ENCODE measurements at regions not wholly inside any gene's neighbourhood (a gene's known extent, or its start where the extent isn't known, plus 50 kb on each side); places are given as distances from the start of the nearest gene placed in this dataset.

GRCh38 chr14:101071493-101071906 lies 168.0 kb upstream of the RTL1 start:
- DNase-seq (no peak), ATAC-seq (replicated peaks) (no peak)
- Mint-ChIP-seq H3K4me1 (ENCODE audit: low read depth in 2 of 2) (peaks cover 0 to under 1% of the 10 kb centered on the region in 2 donors), H3K9me3 (no peaks in the 10 kb centered on the region), H3K4me3 (no peak overlapping the region), H3K27me3 (peaks cover 26 to 78% of the 10 kb centered on the region in 2 donors), H3K27ac (no peak overlapping the region), H3K36me3 (ENCODE audit: insufficient read depth) (peaks cover 2% of the 10 kb centered on the region)

GRCh38 chr14:101072070-101072469 lies 168.5 kb upstream of the RTL1 start:
- Mint-ChIP-seq H3K27ac (no peak overlapping the region), H3K36me3 (ENCODE audit: insufficient read depth) (peaks cover 2% of the 10 kb centered on the region), H3K9me3 (no peaks in the 10 kb centered on the region), H3K4me3 (no peak overlapping the region), H3K27me3 (peaks cover 32 to 84% of the 10 kb centered on the region in 2 donors), H3K4me1 (ENCODE audit: low read depth in 2 of 2) (peaks cover 0 to 3% of the 10 kb centered on the region in 2 donors)
- DNase-seq, result no peak
- ATAC-seq (replicated peaks), result no peak

- Mint-ChIP-seq H3K36me3 (ENCODE audit: insufficient read depth) (peaks cover 2% of the 10 kb centered on the region), H3K4me3 (no peak overlapping the region), H3K9me3 (no peaks in the 10 kb centered on the region), H3K4me1 (ENCODE audit: low read depth in 2 of 2) (peaks cover 0 to 3% of the 10 kb centered on the region in 2 donors), H3K27ac (no peak overlapping the region), H3K27me3 (peaks cover 36 to 85% of the 10 kb centered on the region in 2 donors)
- DNase-seq, result no peak
- ATAC-seq (replicated peaks), result no peak
These were observed 169.0 kb upstream of the RTL1 start for GRCh38 chr14:101072531-101072930.

GRCh38 chr14:101072945-101073597 lies 169.5 kb upstream of the RTL1 start:
- no peaks in the 10 kb centered on the region for H3K9me3 Mint-ChIP-seq
- peaks cover 2% of the 10 kb centered on the region for H3K36me3 Mint-ChIP-seq (ENCODE audit: insufficient read depth)
- DNase-seq, result no peak
- H3K27me3 Mint-ChIP-seq, result peaks cover 36 to 85% of the 10 kb centered on the region in 2 donors
- no peak for ATAC-seq (replicated peaks)
- peaks cover 0 to 3% of the 10 kb centered on the region in 2 donors for H3K4me1 Mint-ChIP-seq (ENCODE audit: low read depth in 2 of 2)
- H3K27ac Mint-ChIP-seq, result no peak overlapping the region
- H3K4me3 Mint-ChIP-seq, result no peak overlapping the region

- Mint-ChIP-seq H3K9me3 (no peaks in the 10 kb centered on the region), H3K4me3 (no peak overlapping the region), H3K27me3 (peaks cover 39 to 85% of the 10 kb centered on the region in 2 donors), H3K27ac (no peak overlapping the region), H3K4me1 (ENCODE audit: low read depth in 2 of 2) (peaks cover 0 to 3% of the 10 kb centered on the region in 2 donors), H3K36me3 (ENCODE audit: insufficient read depth) (peaks cover 2% of the 10 kb centered on the region)
- no peak for ATAC-seq (replicated peaks)
- no peak for DNase-seq
These were observed 170.1 kb upstream of the RTL1 start for GRCh38 chr14:101073598-101073965.

DNA sequence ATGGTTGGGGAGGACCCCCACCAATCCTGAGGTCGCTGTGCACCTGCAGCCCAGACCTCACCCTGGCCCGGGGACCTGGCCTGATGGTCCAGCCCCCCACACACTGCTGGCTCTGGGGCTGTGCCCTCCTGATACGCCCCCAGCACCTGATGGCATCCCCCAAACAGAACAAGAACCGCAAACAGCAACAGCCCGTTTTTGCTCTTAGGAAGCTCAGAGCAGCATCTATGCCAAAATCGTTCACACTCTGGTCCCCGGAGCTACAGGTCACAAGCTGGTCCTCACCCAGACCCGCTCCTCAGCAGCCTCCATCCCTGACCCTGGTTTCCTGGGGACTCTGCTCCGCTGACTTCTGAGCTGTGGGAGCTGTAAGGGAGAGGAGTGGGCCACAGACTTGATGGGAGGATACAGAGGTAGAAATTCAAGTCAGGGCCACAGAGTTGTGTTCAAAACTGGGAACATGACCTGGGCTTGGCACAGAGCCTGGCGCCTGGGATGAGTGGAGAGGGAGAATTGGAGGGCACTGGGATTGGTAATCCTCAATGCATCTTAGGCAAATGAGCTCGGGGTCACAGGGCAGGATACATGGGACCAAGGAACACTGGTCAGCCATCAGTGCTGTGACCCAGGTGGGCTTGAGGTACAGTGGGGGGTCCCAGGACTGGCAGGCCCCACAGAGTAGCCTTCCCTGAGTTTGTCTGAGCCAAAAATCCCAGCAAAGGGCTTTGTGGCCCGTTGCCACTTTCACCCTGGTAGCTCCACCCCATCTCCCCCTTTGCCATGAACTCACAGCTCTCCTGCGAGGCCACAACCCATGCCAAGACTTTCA lies 170.9 kb upstream of the RTL1 start:
- Mint-ChIP-seq H3K27me3 (peaks cover 47 to 85% of the 10 kb centered on the region in 2 donors), H3K9me3 (no peaks in the 10 kb centered on the region), H3K36me3 (ENCODE audit: insufficient read depth) (peaks cover 2% of the 10 kb centered on the region), H3K4me1 (ENCODE audit: low read depth in 2 of 2) (peaks cover 0 to 3% of the 10 kb centered on the region in 2 donors), H3K27ac (no peak overlapping the region), H3K4me3 (no peak overlapping the region)
- ATAC-seq (replicated peaks) (no peak), DNase-seq (no peak)

DNA sequence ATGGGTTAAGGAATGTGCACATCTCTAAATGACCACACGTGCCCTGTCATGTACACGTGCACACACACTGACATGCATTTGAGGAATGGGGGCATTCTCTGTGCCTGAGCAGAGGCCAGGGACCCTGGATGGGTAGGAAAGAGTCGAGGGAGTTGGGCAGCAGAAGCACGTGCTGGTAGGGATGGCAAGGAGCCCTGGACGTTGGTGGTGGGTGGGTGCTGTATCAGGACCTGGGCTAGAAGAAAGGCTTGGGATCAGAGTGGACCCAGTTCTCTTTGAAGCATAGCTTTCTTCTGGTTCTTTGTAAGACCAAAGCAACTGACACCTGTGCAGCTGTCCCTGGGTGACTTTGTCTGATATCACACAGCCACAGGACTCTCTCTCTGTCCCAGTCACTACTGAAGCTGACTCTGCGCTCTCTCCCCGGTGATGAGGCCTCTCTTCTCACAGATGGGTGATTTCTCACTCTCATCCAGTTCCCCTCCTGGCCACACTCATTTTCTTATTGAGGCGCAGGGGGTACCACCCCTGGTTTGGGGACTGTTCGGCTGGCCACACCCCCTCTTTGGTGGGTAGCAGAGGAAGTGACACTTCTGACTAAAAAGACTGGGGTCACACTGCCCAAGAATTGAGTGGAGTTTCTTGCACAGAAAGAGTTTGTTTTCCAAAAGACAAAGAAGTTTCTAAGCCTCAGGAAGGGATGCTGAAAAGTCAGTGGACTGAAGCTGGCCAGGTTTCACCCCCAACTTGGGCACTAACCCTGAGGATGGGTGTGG lies 171.7 kb upstream of the RTL1 start:
- ATAC-seq (replicated peaks) (no peak), DNase-seq (no peak)
- peaks cover 53 to 86% of the 10 kb centered on the region in 2 donors for H3K27me3 Mint-ChIP-seq
- no peak overlapping the region for H3K4me3 Mint-ChIP-seq
- H3K9me3 Mint-ChIP-seq, result no peaks in the 10 kb centered on the region
- no peak overlapping the region for H3K27ac Mint-ChIP-seq
- H3K4me1 Mint-ChIP-seq (ENCODE audit: low read depth in 2 of 2), result peaks cover 0 to 3% of the 10 kb centered on the region in 2 donors
- peaks cover 2% of the 10 kb centered on the region for H3K36me3 Mint-ChIP-seq (ENCODE audit: insufficient read depth)

DNA sequence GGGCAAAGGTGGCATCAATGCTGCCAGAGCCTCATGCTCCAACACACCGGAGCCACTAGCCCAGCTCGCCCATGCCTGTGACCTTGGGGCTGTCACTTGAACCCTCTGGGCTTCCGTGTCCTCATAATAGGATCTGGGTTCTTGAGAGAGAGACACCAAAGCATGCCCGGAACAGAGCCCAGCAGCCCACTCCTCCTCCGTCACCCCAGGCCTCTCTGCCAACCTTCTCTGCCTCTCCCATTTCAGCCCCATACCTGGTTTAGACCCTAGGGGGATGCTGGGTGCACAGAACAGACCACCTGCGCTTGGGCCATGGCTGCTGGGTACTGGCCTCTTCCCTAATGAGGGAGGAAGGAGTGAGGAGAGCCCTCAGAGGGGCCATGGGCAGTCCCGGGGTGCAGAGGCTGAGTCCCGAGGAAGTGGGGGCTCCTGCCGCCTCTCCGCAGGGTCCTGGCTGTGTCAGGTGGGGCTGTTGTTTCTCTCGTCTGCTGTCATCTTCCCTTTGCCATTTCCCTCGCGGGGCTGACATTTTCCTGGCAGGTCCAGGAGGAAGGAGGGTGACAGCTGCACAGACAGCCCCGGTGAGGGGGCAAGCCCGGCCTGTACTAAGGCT lies 172.4 kb upstream of the RTL1 start:
- DNase-seq, result no peak
- Mint-ChIP-seq H3K27ac (no peak overlapping the region), H3K27me3 (peaks cover 53 to 86% of the 10 kb centered on the region in 2 donors), H3K9me3 (no peaks in the 10 kb centered on the region), H3K4me1 (ENCODE audit: low read depth in 2 of 2) (peaks cover 0 to 3% of the 10 kb centered on the region in 2 donors), H3K4me3 (no peak overlapping the region), H3K36me3 (ENCODE audit: insufficient read depth) (peaks cover 2% of the 10 kb centered on the region)
- ATAC-seq (replicated peaks), result no peak

DNA sequence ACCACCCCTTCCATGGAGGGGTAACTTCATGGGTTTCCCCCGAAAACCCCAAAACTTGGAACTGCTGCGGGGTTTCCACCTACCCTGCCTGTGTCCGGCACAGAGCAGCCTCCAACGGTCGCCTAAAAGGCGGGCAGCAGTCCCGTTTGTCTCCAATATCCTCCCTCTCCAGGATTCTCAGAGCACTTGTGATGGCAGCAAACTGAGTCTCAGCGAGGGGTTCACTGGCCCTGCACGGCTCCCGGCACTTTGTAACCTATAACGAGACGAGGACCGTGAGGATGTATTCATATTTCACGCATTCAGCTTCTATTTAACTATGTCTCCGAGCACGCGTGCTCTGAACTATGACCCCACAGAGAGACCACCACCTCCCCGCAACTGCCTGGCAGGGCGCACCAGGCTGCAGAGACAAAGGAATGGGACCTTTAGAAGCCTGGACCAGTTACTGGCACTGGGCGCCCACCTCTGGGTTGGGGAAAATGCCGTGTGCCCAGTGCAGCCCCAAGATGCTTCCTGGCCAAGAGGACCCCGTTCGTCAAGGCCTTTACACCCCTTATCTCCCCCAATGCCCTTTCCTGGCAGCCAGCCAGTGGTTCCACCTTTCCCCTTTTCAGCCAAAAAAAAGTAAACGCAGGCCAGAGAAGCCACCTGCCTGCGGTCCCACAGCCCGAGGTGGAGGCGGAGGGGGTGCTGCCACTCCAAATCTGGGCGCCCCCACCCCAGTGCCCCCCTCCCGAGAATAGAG lies 173.1 kb upstream of the RTL1 start:
- Mint-ChIP-seq H3K9me3 (no peaks in the 10 kb centered on the region), H3K27me3 (peaks cover 53 to 84% of the 10 kb centered on the region in 2 donors), H3K36me3 (ENCODE audit: insufficient read depth) (peaks cover 2% of the 10 kb centered on the region), H3K27ac (no peak overlapping the region), H3K4me1 (ENCODE audit: low read depth in 2 of 2) (peaks cover 0 to 3% of the 10 kb centered on the region in 2 donors), H3K4me3 (no peak overlapping the region)
- ATAC-seq (replicated peaks), result no peak
- DNase-seq, result no peak

DNA sequence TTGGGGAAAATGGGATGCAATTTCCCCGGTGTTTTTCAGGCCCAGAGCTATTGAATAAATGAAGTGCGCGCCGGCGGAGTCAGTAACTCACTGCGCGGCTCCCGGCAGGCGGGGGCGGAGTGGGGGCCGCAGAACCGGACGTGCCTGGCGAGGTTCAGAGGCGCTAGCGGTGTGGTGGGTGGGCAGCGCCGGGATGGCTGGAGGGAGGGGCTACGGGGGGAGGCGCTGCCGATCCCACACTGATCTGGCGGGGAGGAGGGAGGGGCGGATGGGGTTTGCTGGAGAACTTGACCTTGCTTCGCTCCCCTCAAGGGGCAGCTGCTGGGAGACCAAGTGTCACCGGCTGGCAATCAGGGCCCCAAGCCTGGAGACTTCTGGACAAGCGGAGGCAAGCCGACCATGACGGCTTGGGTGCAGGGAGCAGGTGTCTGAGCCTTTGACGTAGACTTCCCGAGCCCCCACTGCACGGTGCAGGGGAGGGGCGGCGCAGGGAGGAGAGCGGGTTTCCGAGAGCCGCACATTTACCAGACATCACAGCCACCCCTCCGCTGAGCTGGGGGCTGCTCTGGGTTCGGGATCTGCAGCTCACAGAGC lies 174.1 kb upstream of the RTL1 start:
- DNase-seq (no peak), ATAC-seq (replicated peaks) (no peak)
- Mint-ChIP-seq H3K36me3 (ENCODE audit: insufficient read depth) (peaks cover 2% of the 10 kb centered on the region), H3K4me3 (no peak overlapping the region), H3K9me3 (no peaks in the 10 kb centered on the region), H3K4me1 (ENCODE audit: low read depth in 2 of 2) (peaks cover 0 to 3% of the 10 kb centered on the region in 2 donors), H3K27ac (no peak overlapping the region), H3K27me3 (peaks cover 60 to 75% of the 10 kb centered on the region in 2 donors)

DNA sequence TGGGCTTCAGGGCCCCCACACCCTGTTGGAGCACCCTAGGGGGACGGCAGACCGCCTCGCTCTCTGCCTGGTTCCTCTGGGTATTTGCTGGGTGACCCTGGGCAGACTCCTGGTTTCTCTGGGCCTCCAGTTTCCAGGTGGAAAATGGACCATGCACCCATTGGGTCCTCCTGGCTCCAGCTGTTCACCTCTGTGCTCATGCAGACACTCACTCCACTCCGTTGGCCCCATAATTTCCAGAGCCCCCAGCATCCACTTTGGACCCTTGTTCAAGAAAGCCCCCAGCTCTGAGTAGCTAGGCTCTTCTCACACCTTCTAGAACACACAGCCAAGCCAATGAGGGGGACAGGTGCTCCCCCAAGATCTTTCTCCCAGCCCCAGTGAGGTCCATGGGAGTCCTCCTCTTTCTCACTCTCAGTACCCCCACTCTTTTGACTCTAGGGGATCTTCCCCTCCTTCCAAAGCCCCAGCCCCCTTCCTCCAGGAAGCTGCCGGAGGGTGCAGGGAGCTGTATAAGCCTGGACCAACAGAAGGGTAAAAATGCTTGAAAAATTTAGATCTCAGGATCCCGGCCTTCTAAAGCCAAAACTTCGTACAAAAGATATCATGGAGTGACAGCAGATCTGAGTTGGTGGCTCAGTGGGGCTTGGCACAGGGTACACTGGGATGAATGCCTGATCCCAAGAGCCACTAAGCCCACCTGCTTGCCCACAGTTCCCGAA lies 174.8 kb upstream of the RTL1 start:
- DNase-seq (no peak), ATAC-seq (replicated peaks) (no peak)
- H3K4me3 Mint-ChIP-seq, result no peak overlapping the region
- no peaks in the 10 kb centered on the region for H3K9me3 Mint-ChIP-seq
- peaks cover 2% of the 10 kb centered on the region for H3K36me3 Mint-ChIP-seq (ENCODE audit: insufficient read depth)
- H3K27me3 Mint-ChIP-seq, result peaks cover 64 to 75% of the 10 kb centered on the region in 2 donors
- peaks cover 0 to 3% of the 10 kb centered on the region in 2 donors for H3K4me1 Mint-ChIP-seq (ENCODE audit: low read depth in 2 of 2)
- no peak overlapping the region for H3K27ac Mint-ChIP-seq

DNA sequence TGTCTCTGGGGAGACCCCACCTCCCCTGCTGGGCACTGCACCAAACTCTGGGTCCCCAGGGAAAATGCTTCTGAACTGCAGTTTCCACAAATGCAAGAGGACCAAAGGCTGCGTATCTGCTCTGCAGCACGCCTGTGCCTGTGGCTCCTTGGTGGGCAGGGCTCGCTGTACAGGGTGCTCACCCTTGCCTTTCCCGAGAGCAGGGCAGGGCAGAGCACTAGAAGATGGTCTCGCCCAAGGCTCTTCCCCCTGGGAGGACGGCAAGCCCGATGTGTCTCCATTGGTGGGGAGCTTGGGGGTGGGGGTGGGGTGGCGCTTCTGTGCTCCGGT lies 175.3 kb upstream of the RTL1 start:
- DNase-seq (no peak), ATAC-seq (replicated peaks) (no peak)
- peaks cover 2% of the 10 kb centered on the region for H3K36me3 Mint-ChIP-seq (ENCODE audit: insufficient read depth)
- no peak overlapping the region for H3K27ac Mint-ChIP-seq
- H3K9me3 Mint-ChIP-seq, result no peaks in the 10 kb centered on the region
- H3K4me3 Mint-ChIP-seq, result no peak overlapping the region
- H3K4me1 Mint-ChIP-seq (ENCODE audit: low read depth in 2 of 2), result peaks cover 0 to 3% of the 10 kb centered on the region in 2 donors
- peaks cover 65 to 75% of the 10 kb centered on the region in 2 donors for H3K27me3 Mint-ChIP-seq
